Tibial nerve (tissue), 4 donors: ENCODE measurements at regions not wholly inside any gene's neighbourhood (a gene's known extent, or its start where the extent isn't known, plus 50 kb on each side); places are given as distances from the start of the nearest gene placed in this dataset.
"Not testable (repeated sequence)": the region's sequence is repeated elsewhere in the genome, so short reads cannot be mapped to it uniquely, and the experiment has no call there.

ENCODE experiments used
- DNase-seq, 2 donors: peaks; one replicate each; pipeline ENCODE4 v3.0.0-alpha.2; 2019; ENCODE audit warnings: low spot score in 2 of 2
- H3K27ac ChIP-seq, 4 donors: fragments of 200-600 bp; sonication (generic) in 3 of 4; one replicate each; pipeline ENCODE4 v1.5.1; 2017 to 2019; ENCODE audit warnings: mild to moderate bottlenecking in 1 of 4
- H3K27me3 ChIP-seq, 2 donors: fragments of 200-600 bp; sonication (generic) in 1 of 2; one replicate each; pipeline versions ENCODE4 v1.5.1 to v1.6.0; 2017 to 2019
- H3K36me3 ChIP-seq, 3 donors: fragments of 200-600 bp; sonication (generic); one replicate each; pipeline ENCODE4 v1.5.1; 2018 to 2019
- H3K4me1 ChIP-seq, 4 donors: fragments of 200-600 bp; sonication (generic) in 3 of 4; one replicate each; pipeline ENCODE4 v1.5.1; 2017 to 2019
- H3K4me3 ChIP-seq, 4 donors: fragments of 200-600 bp; sonication (generic) in 3 of 4; one replicate each; pipeline ENCODE4 v1.5.1; 2017 to 2019; ENCODE audit warnings: mild to moderate bottlenecking in 1 of 4, moderate library complexity in 1 of 4
- H3K9me3 ChIP-seq, 4 donors: fragments of 200-600 bp; sonication (generic) in 3 of 4; one replicate each; pipeline ENCODE4 v1.5.1; 2017 to 2019
- EP300 ChIP-seq, 2 donors: sonication (generic); formaldehyde crosslinking; IDR thresholded peaks; one replicate each; pipeline ENCODE4 v1.6.1; 2017; ENCODE audit warnings: antibody characterized with exemption in 2 of 2, mild to moderate bottlenecking in 1 of 2
- POLR2A ChIP-seq, 2 donors: fragments of 450-650 bp; IDR thresholded peaks; one replicate each; pipeline ENCODE4 v1.6.1; 2017; ENCODE audit warnings: antibody characterized with exemption in 2 of 2, mild to moderate bottlenecking in 2 of 2, moderate library complexity in 2 of 2
- WGBS, 2 donors: methylation state at CpG; one replicate each; pipeline ENCODE4 v1.1.5; 2018; 5-methylcytosine and 5-hydroxymethylcytosine counted together
- TF ChIP-seq, protein P1 (sequence below), 5 experiments: fragments of 200-600 bp in 3 of 5; fragments of 450-650 bp in 2 of 5; sonication (generic) in 3 of 5; IDR thresholded peaks; one replicate each; pipeline ENCODE4 v1.5.1; 2016 to 2019; ENCODE audit warnings: antibody characterized with exemption in 5 of 5, mild to moderate bottlenecking in 3 of 5, moderate library complexity in 2 of 5

DNA sequence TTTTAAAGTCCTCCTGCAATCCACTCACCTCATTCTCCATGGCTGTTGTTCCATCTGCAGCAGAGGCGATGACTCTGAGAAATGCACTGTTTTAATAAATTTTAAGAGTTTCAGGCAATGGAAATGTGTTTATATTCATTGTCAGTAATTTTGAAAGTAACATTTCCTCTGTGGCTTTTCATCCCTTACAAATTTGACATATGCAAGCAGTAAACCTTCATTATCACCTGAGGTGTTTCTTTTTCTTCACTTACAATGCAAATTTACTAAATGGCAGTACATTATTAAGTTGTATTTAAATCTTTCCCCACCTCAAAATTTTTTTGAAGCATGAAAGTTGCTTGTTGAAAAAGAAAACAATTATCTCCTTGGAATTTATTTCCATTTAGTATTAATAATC is 136.9 kb downstream of the DIRAS2 start:
- no peak for DNase-seq
- Histone ChIP-seq H3K27me3 (no peaks in the 10 kb centered on the region), H3K27ac (no peak overlapping the region), H3K9me3 (no peaks in the 10 kb centered on the region), H3K4me1 (no peaks in the 10 kb centered on the region), H3K36me3 (no peaks in the 10 kb centered on the region), H3K4me3 (no peak overlapping the region)
- TF ChIP-seq, protein P1, sequence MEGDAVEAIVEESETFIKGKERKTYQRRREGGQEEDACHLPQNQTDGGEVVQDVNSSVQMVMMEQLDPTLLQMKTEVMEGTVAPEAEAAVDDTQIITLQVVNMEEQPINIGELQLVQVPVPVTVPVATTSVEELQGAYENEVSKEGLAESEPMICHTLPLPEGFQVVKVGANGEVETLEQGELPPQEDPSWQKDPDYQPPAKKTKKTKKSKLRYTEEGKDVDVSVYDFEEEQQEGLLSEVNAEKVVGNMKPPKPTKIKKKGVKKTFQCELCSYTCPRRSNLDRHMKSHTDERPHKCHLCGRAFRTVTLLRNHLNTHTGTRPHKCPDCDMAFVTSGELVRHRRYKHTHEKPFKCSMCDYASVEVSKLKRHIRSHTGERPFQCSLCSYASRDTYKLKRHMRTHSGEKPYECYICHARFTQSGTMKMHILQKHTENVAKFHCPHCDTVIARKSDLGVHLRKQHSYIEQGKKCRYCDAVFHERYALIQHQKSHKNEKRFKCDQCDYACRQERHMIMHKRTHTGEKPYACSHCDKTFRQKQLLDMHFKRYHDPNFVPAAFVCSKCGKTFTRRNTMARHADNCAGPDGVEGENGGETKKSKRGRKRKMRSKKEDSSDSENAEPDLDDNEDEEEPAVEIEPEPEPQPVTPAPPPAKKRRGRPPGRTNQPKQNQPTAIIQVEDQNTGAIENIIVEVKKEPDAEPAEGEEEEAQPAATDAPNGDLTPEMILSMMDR (IDR thresholded peaks at IDR 0.05): no peak
- no peak for TF ChIP-seq POLR2A (IDR thresholded peaks at IDR 0.05)
- WGBS, 2 donors: 94 to 95% methylated on average over 1 of the region's 1 CpG

DNA sequence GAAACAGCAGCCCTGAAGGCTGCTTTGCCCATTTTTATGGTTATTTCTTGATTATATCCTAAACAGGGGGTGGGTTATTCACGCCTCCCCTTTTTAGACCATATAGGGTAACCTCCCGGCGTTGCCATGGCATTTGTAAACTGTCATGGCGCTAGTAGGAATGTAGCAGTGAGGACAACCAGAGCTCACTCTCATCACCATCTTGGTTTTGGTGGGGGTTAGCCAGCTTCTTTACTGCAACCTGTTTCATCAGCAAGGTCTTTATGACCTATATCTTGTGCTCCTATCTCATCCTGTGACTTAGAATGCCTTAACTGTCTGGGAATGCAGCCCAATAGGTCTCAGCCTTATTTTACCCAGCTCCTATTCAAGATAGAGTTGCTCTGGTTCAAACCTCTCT is 136.2 kb downstream of the DIRAS2 start:
- WGBS, 2 donors: 76 to 88% methylated on average over 4 of the region's 4 CpGs
- DNase-seq: not testable (repeated sequence)

DNA sequence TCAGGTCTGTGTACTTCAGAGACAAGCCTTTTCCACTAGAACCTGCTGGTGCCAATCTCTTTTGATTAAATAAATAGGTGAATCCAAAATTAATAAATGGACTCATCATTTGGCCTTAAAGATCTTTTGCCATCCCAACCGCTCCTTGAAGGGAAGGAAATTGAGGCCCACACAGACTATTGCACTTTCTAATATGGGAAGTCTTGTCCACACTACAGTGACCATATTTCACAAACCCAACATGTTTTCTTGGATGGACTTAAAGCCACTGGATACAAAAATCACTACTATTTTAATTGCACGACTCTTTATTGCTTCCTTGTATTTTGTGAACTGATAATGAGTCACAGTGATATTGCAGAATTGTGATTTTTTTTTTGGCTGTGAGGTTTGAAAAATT is 135.0 kb downstream of the DIRAS2 start:
- 88 to 89% methylated on average over 2 of the region's 2 CpGs for WGBS, 2 donors
- Histone ChIP-seq H3K36me3 (no peaks in the 10 kb centered on the region), H3K9me3 (no peaks in the 10 kb centered on the region), H3K4me1 (no peaks in the 10 kb centered on the region), H3K27me3 (no peaks in the 10 kb centered on the region), H3K4me3 (no peak overlapping the region), H3K27ac (no peak overlapping the region)
- DNase-seq: no peak
- TF ChIP-seq POLR2A (IDR thresholded peaks at IDR 0.05) (no peak), EP300 (IDR thresholded peaks at IDR 0.05) (no peak)
- TF ChIP-seq, protein P1 (IDR thresholded peaks at IDR 0.05): no peak

More for the DNA sequence above, 136.2 kb downstream of the DIRAS2 start:
- H3K4me3 ChIP-seq, H3K27ac ChIP-seq, H3K4me1 ChIP-seq, H3K9me3 ChIP-seq, H3K36me3 ChIP-seq, H3K27me3 ChIP-seq: not testable (repeated sequence)

DNA sequence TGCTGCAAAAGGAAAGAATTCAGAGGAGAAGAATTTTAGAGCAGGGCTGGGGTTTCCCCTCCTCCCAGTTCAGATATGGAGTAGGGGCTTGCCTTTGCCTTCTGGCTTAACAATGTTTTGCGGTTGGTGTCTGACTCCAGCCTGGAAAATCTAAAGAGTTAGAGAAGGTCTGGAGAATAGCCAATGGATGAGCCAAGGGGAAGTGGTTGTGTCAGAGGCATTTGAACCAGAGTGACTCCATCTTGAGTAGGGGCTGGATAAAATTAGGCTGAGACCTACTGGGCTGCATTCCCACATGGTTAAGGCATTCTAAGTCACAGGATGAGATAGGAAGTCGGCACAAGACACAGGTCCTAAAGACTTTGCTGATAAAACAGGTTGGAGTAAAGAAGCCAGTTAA is 133.7 kb downstream of the DIRAS2 start:
- H3K36me3 ChIP-seq: no peaks in the 10 kb centered on the region
- no peak for TF ChIP-seq POLR2A (IDR thresholded peaks at IDR 0.05)
- TF ChIP-seq, protein P1 (IDR thresholded peaks at IDR 0.05): no peak
- TF ChIP-seq EP300 (IDR thresholded peaks at IDR 0.05): no peak
- no peak overlapping the region for H3K27ac ChIP-seq
- H3K9me3 ChIP-seq: no peaks in the 10 kb centered on the region
- H3K4me1 ChIP-seq: no peaks in the 10 kb centered on the region
- no peak overlapping the region for H3K4me3 ChIP-seq
- H3K27me3 ChIP-seq: no peaks in the 10 kb centered on the region
- DNase-seq: no peak
- 94 to 97% methylated on average over 2 of the region's 2 CpGs for WGBS, 2 donors

DNA sequence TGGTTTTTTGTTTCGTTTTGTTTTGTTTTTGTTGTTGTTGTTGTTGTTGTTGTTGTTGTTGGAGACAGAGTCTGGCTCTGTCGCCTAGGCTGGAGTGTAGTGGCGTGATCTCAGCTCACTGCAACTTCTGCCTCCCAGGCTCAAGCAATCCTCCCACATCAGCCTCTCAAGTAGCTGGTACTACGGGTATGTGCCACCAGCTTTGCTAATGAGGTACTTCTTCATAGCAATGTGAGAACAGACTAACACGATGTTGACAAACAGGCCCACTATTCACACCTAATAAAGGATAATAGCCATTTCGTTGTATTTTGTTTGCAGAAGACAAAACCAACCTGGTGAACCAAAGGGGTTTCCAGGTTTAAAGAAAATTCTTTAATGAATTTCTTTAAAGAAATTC is 130.9 kb downstream of the DIRAS2 start:
- Histone ChIP-seq H3K27me3 (no peaks in the 10 kb centered on the region), H3K9me3 (no peaks in the 10 kb centered on the region), H3K27ac (no peak overlapping the region), H3K4me1 (no peaks in the 10 kb centered on the region), H3K36me3 (no peaks in the 10 kb centered on the region), H3K4me3 (no peak overlapping the region)
- DNase-seq: no peak
- TF ChIP-seq EP300 (IDR thresholded peaks at IDR 0.05) (no peak), POLR2A (IDR thresholded peaks at IDR 0.05) (no peak)
- TF ChIP-seq, protein P1 (IDR thresholded peaks at IDR 0.05): no peak
- 79 to 82% methylated on average over 6 of the region's 6 CpGs for WGBS, 2 donors

DNA sequence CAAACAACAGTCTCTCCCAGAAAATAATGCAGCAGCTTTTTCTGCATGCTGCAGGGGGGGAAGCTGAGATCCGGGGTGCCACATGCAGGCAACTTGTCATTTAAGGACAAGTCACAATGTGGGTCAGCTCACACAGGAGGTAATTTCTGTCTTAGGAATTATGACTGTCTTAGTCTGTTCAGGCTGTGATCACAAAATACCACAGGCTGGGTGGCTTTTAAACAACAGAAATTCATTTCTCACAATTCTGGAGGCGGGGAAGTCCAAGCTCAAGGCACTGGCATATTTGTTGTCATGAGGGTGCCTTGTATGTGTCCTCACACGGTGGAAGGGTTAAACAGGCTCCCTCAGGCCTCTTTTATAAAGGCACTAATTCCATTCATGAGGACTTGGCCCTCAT is 127.7 kb downstream of the DIRAS2 start:
- no peak for TF ChIP-seq POLR2A (IDR thresholded peaks at IDR 0.05)
- TF ChIP-seq, protein P1 (IDR thresholded peaks at IDR 0.05): no peak
- TF ChIP-seq EP300 (IDR thresholded peaks at IDR 0.05): no peak
- Histone ChIP-seq H3K36me3 (no peaks in the 10 kb centered on the region), H3K9me3 (no peaks in the 10 kb centered on the region), H3K4me1 (no peaks in the 10 kb centered on the region), H3K27me3 (no peaks in the 10 kb centered on the region), H3K4me3 (no peak overlapping the region), H3K27ac (no peak overlapping the region)
- 63 to 79% methylated on average over 3 of the region's 3 CpGs for WGBS, 2 donors
- no peak for DNase-seq
